Myocyte (in vitro differentiated cells): ENCODE measurements at regions not wholly inside any gene's neighbourhood (a gene's known extent, or its start where the extent isn't known, plus 50 kb on each side); places are given as distances from the start of the nearest gene placed in this dataset.

ENCODE experiments used
- DNase-seq: peaks from one replicate; pipeline ENCODE4 v3.0.0-alpha.2; 2012; ENCODE audit warnings: low read depth

- DNase-seq: no peak
Observed at GRCh38 chr20:50272724-50273446, 82.3 kb downstream of the CEBPB start.

DNA sequence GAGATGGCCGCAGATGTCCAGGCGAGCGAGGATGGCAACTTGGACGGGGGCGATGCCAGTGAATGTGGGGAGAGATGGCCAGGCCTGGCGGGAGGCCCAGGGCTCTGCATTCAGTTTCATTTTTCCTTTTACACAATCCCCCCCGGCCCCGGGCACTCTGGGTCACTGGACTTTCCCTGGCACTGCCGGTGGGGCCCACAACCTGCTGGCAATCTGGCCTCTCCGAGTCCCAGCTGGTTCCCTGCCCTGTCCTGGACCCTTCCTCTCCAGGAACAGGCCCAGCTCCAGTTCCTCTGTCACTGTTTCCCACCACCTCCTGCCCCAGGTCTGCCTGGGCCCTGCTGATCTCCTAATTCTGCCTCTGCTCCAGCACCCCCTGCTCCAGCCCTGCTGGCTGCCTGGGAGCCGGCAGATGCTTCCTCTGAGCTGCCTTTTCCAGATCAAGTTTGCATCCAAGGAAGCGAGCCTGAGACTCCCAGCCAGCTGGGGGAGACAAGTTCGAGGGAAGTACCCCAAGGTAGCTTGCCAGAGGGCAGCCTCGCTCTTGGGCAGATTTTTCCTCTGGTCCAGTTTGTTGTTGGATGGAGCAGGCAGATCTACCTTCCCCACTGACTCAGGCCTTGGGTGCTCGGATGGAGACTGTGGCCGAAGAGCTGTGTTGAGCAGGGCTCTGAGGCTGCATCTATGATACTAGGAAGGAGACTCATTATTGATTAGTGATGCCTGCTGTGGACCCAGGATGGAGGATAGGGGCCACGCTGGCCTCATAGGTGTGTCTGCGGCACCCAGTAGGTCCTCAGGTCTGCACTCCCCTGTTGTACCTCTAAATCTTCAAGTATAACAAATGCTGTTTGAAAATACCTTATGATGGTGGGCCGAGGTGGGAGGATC, 83.2 kb downstream of the CEBPB start:
- DNase-seq: no peak

DNA sequence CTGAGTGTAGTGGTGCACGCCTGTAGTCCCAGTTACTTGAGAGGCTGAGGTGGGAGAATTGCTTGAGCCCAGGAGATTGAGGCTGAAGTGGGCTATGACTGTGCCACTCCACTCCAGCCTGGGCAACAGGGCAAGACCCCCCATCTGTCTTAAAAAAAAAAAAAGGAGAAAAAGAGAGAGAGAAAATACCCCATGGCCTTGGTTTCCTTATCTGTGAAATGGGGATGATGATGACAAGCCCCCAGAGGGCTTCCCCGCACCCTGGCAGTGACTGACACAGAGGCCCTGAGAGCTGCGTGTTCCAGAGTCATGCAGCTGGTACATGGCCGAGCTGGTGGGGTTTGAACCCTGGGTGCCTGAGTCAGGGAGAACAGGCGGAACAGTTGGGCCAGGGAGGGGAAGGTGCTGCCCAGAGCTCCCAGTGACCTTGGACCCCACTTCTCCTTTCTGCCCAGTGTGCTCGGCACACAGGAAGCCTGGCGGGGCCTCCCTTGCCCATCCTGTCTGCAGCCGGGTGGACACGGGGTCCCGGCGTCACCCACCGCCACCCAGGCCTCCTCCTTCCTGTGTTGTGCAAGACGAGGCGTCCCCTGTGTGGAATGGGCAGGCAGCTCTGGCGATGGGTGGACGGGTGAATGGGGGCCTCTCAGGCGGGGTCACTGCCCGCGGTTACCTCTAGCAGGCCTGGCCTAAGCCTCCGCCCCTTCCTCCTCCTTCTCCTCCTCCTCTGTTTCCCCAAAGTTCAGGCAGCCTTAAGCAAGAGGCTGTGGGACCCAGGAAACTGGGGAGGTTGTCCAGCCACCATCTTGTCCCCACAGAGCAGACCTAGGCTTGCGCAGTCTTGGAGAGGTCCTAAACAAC, 84.2 kb downstream of the CEBPB start:
- no peak for DNase-seq

GRCh38 chr20:50276119-50277063, 85.8 kb downstream of the CEBPB start:
- no peak for DNase-seq

GRCh38 chr20:50277064-50277415, 86.4 kb downstream of the CEBPB start:
- DNase-seq: no peak

- no peak for DNase-seq
Observed at GRCh38 chr20:50277460-50278376, 87.1 kb downstream of the CEBPB start.

DNA sequence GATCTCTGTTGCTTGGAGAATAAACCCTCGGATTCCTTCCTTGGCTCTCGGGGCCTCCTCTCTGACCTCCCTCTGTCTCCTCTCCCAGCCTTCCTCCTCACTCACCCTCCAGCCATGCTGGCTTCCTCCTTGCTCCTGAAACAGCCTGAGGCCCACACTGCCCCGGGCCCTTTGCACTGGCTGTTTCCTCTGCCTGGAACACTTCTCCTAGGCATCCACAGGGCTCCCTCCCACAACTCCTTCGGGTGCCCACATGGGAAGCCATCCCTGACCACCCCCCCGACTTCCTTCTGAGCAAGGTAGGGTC, 87.7 kb downstream of the CEBPB start:
- no peak for DNase-seq

DNA sequence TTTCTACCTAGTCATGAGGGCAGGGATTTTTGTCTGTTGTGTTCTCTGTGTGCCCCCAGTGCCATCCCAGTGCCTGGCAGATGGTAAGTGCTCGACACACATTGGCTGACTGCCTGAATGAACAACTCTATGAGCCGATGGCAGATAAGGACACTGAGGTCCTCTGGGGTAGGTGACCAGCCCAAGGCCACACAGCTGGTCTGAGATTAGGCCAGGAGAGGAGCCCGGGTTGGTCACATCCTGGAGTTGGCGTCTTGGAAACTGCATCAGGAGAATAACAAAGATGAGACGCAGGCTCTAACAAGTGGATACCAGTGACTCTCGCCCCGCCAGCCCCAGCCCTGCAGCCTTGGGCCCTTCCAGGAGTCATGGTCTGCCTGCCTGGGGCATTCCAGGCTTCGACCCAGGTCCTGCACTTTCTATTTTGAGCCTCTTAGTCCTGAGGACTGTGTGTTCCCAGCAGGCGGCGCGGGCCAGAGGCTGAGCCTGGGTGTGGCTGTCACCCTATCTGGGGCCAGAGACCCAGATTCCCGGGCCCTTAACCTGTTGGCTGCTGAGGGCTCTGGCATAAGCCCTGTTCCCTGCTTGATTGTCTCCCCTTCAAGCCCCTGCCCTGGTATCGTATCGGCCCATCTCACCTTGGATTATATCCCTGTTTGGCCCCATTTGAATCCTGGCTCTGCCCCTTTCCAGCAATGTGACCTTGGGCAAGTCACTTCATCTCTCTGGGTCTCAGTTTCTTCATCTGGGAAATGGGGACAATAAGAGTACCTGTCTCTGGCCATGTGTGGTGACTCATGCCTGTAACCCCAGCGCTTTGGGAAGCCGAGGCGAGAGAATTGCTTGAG, 88.3 kb downstream of the CEBPB start:
- DNase-seq: peak; percentile 80

DNA sequence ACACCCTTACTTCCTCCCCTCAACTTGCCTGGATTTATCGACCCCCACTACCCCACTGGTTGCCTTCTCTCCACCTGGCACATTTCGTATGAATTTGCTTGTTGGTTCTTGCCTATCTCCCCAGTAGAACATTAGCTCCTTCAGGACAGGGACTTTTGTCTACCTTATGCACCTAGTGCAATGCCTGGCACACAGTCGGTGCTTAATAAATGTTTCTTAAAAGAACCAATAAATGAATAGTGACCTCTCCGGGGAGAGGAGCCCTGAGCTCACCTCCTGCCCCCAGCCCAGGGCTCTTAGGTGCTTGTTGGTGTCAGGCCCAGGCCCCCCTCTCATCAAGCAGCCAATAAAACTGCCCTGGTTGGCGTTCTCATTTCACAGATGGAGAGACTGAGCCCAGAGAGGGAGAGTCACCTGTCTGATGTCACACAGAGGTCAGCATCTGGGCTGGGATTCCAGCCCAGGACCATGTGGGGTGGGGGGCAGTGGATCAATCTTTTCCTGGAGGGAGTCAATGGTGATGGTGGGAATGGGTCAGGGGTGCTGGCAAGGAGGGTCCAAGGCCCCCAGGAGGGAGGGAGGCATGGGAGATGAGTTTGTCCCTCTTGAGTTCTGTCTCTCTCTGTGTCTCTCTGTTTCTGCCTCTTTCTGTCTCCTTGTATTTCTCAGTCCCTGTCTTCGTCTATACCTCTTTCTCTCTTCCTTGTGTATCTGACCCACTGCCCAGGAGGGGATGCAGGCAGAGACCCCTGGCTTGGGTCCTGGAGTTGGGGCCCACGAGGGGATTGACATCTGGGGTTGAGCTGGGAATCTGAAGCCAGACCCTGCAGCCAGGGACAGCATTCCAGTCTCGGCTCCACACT, 89.6 kb downstream of the CEBPB start:
- DNase-seq: no peak

GRCh38 chr20:50280851-50281655, 90.4 kb downstream of the CEBPB start:
- no peak for DNase-seq

GRCh38 chr20:50281831-50282591, 91.4 kb downstream of the CEBPB start:
- DNase-seq: no peak

DNA sequence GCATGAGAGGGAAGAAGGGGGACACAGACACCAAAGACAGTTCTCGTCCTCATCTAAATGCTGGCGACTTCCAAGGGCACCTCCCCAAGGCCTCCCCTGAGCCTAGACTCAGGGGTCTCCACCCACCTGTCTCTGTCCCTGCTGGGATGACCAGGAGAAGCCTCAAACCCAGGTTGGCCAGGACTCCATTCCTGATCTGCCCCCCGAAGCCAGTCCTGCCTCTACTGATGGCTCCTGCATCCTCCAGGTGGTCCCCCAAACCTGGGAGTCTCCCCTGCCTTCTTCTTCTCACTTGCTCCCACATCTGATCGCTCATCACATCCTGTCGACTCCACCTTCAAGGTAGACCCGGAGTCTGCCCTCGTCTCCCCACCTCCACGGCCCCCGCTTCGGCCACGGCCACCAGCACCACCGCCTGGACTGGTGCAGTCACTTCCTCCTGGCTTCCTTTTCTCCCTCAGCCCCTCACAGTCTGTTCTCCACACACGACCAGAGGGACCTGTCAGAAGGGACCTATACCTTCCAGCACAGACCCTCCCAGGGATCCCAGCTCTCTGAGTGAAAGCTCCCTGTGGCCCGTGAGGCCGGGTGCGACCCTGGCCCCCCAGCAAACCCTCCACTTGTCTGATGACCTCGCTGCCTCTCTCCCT, 92.1 kb downstream of the CEBPB start:
- DNase-seq: no peak

DNA sequence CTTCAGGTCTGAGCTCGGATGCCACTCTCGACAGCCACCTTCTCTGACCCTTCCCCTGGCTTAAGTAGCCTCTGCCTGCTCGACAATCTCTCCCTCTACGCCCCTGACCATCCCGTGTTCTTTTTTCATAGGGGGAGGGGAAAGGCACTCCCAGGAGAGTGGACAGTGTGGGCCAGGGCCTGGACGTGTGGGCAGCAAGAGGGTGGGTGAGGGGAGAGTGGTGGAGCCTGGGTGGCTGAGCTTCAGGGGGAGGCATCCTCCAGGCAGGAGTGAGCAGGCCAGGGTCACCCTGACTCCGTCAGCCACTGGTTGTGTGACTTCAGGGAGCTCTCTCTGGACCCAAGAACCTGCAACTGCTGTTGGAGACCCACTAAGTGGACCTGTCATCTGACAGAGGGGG, 92.7 kb downstream of the CEBPB start:
- no peak for DNase-seq

GRCh38 chr20:50283922-50284810, 93.5 kb downstream of the CEBPB start:
- DNase-seq: peak; percentile 38
